ENCODE measurements at regions not wholly inside any gene's neighbourhood (a gene's known extent, or its start where the extent isn't known, plus 50 kb on each side); places are given as distances from the start of the nearest gene placed in this dataset.

GRCh38 chr7:153258686-153259085 is 499.1 kb downstream of the ACTR3B start:
- H3K9me3 ChIP-seq = no peaks in the 10 kb centered on the region
- H3K4me3 ChIP-seq (ENCODE audit: low read depth, low read length) = no peak overlapping the region
- no peaks in the 10 kb centered on the region; the same call in 1 of the 2 replicates for H3K27me3 ChIP-seq
- DNase-seq = no peak
- TF ChIP-seq CTCF (IDR thresholded peaks at IDR 0.05; ENCODE audit: low read depth, low read length) = no peak
- no peaks in the 10 kb centered on the region for H3K36me3 ChIP-seq
- no peaks in the 10 kb centered on the region for H3K4me1 ChIP-seq

GRCh38 chr7:153276394-153276793 is 516.8 kb downstream of the ACTR3B start:
- no peaks in the 10 kb centered on the region; the same call in 1 of the 2 replicates for H3K27me3 ChIP-seq
- H3K9me3 ChIP-seq = no peaks in the 10 kb centered on the region
- no peak overlapping the region for H3K4me3 ChIP-seq (ENCODE audit: low read depth, low read length)

GRCh38 chr7:153286763-153287162 is 527.2 kb downstream of the ACTR3B start:
- H3K9me3 ChIP-seq = no peaks in the 10 kb centered on the region
- no peaks in the 10 kb centered on the region for H3K4me1 ChIP-seq
- H3K4me3 ChIP-seq (ENCODE audit: low read depth, low read length) = no peak overlapping the region
- no peak for DNase-seq
- no peaks in the 10 kb centered on the region for H3K36me3 ChIP-seq
- no peak for TF ChIP-seq CTCF (IDR thresholded peaks at IDR 0.05; ENCODE audit: low read depth, low read length)
- no peaks in the 10 kb centered on the region; the same call in 1 of the 2 replicates for H3K27me3 ChIP-seq

More at GRCh38 chr7:153276394-153276793, 516.8 kb downstream of the ACTR3B start:
- H3K4me1 ChIP-seq = no peaks in the 10 kb centered on the region
- H3K36me3 ChIP-seq = no peaks in the 10 kb centered on the region
- no peak for TF ChIP-seq CTCF (IDR thresholded peaks at IDR 0.05; ENCODE audit: low read depth, low read length)
- no peak for DNase-seq

GRCh38 chr7:153290066-153290465 is 530.5 kb downstream of the ACTR3B start:
- no peaks in the 10 kb centered on the region for H3K9me3 ChIP-seq
- no peaks in the 10 kb centered on the region; the same call in 1 of the 2 replicates for H3K27me3 ChIP-seq
- TF ChIP-seq CTCF (IDR thresholded peaks at IDR 0.05; ENCODE audit: low read depth, low read length) = no peak
- no peaks in the 10 kb centered on the region for H3K36me3 ChIP-seq
- DNase-seq = no peak
- H3K4me3 ChIP-seq (ENCODE audit: low read depth, low read length) = no peak overlapping the region
- H3K4me1 ChIP-seq = no peaks in the 10 kb centered on the region

- TF ChIP-seq CTCF (IDR thresholded peaks at IDR 0.05; ENCODE audit: low read depth, low read length) = no peak
- peaks cover 5% of the 10 kb centered on the region for H3K27me3 ChIP-seq
- no peaks in the 10 kb centered on the region for H3K4me1 ChIP-seq
- no peaks in the 10 kb centered on the region for H3K9me3 ChIP-seq
- no peak for DNase-seq
- H3K4me3 ChIP-seq (ENCODE audit: low read depth, low read length) = no peak overlapping the region
- H3K36me3 ChIP-seq = no peaks in the 10 kb centered on the region
Measured at GRCh38 chr7:153297141-153297540, 537.6 kb downstream of the ACTR3B start.

GRCh38 chr7:153301936-153302335 is 542.4 kb downstream of the ACTR3B start:
- DNase-seq = no peak
- H3K27me3 ChIP-seq = peaks cover 2% of the 10 kb centered on the region; the same call in 1 of the 2 replicates
- no peaks in the 10 kb centered on the region for H3K4me1 ChIP-seq
- H3K9me3 ChIP-seq = no peaks in the 10 kb centered on the region
- no peaks in the 10 kb centered on the region for H3K36me3 ChIP-seq
- no peak for TF ChIP-seq CTCF (IDR thresholded peaks at IDR 0.05; ENCODE audit: low read depth, low read length)
- no peak overlapping the region for H3K4me3 ChIP-seq (ENCODE audit: low read depth, low read length)
